ENCODE measurements at regions not wholly inside any gene's neighbourhood (a gene's known extent, or its start where the extent isn't known, plus 50 kb on each side); places are given as distances from the start of the nearest gene placed in this dataset.

DNA sequence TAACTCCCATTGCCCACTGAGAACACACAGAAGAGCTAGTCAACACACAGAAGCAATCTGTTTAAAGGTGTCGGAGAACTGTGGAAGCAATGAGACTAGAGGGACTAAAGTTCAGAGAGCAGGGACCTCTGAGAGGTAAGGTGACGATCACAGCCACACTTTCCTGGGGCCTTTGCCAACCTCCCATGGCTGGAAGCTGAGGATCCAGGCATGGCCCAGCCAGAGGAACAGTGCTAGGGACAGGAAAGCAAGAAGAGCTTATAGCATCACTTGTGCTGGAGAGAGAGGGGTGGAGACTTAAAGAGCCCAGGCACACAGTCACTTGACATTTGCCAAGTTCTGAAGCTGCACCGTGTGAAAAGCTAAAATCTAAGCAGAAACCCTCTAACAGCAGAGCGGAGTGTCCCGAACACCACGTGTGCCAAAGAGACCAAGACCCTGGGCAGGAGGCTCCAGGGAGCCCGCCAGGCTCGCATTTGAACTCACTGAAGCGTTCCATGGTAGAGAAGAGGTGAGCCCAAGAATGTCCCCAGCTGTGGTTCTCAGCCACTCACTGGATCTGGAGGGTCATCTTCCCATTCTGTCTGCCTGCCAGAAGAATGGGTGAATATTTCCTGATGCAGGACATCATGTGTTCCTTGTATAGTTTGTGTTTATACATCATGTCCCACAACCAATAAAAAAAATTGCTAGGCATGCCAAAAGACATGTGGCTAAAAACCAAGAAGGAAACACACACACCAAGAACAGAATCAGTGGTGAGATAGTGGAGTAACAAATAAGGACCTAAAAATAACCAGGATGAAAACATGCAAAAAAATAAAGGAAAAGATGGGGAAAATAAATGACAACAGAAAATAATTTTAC lies 174.0 kb upstream of the C14orf180 start:
- TF ChIP-seq, protein P1, sequence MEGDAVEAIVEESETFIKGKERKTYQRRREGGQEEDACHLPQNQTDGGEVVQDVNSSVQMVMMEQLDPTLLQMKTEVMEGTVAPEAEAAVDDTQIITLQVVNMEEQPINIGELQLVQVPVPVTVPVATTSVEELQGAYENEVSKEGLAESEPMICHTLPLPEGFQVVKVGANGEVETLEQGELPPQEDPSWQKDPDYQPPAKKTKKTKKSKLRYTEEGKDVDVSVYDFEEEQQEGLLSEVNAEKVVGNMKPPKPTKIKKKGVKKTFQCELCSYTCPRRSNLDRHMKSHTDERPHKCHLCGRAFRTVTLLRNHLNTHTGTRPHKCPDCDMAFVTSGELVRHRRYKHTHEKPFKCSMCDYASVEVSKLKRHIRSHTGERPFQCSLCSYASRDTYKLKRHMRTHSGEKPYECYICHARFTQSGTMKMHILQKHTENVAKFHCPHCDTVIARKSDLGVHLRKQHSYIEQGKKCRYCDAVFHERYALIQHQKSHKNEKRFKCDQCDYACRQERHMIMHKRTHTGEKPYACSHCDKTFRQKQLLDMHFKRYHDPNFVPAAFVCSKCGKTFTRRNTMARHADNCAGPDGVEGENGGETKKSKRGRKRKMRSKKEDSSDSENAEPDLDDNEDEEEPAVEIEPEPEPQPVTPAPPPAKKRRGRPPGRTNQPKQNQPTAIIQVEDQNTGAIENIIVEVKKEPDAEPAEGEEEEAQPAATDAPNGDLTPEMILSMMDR (IDR thresholded peaks at IDR 0.05) = no peak
- TF ChIP-seq SREBF2 (IDR thresholded peaks at IDR 0.05) = no peak
- no peak for TF ChIP-seq SMC3 (IDR thresholded peaks at IDR 0.05)
- TF ChIP-seq, protein P2, sequence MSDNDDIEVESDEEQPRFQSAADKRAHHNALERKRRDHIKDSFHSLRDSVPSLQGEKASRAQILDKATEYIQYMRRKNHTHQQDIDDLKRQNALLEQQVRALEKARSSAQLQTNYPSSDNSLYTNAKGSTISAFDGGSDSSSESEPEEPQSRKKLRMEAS (IDR thresholded peaks at IDR 0.05) = no peak
- TF ChIP-seq EP300 (IDR thresholded peaks at IDR 0.05) = no peak
- no peak for TF ChIP-seq RARB (CRISPR knock-in tag; IDR thresholded peaks at IDR 0.05)
- no peak for TF ChIP-seq HDAC2 (IDR thresholded peaks at IDR 0.05)
- TF ChIP-seq MYC (IDR thresholded peaks at IDR 0.05; ENCODE audit: borderline replicate concordance, low read length) = no peak
- no peak for TF ChIP-seq POLR2A (IDR thresholded peaks at IDR 0.05; ENCODE audit: low read length)
- TF ChIP-seq, protein P3, sequence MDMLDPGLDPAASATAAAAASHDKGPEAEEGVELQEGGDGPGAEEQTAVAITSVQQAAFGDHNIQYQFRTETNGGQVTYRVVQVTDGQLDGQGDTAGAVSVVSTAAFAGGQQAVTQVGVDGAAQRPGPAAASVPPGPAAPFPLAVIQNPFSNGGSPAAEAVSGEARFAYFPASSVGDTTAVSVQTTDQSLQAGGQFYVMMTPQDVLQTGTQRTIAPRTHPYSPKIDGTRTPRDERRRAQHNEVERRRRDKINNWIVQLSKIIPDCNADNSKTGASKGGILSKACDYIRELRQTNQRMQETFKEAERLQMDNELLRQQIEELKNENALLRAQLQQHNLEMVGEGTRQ (IDR thresholded peaks at IDR 0.05) = no peak
- no peak for TF ChIP-seq RAD21 (conservative IDR thresholded peaks at IDR 0.05 in 1 of 2, IDR thresholded peaks at IDR 0.05 in 1 of 2)
- TF ChIP-seq, protein P4, sequence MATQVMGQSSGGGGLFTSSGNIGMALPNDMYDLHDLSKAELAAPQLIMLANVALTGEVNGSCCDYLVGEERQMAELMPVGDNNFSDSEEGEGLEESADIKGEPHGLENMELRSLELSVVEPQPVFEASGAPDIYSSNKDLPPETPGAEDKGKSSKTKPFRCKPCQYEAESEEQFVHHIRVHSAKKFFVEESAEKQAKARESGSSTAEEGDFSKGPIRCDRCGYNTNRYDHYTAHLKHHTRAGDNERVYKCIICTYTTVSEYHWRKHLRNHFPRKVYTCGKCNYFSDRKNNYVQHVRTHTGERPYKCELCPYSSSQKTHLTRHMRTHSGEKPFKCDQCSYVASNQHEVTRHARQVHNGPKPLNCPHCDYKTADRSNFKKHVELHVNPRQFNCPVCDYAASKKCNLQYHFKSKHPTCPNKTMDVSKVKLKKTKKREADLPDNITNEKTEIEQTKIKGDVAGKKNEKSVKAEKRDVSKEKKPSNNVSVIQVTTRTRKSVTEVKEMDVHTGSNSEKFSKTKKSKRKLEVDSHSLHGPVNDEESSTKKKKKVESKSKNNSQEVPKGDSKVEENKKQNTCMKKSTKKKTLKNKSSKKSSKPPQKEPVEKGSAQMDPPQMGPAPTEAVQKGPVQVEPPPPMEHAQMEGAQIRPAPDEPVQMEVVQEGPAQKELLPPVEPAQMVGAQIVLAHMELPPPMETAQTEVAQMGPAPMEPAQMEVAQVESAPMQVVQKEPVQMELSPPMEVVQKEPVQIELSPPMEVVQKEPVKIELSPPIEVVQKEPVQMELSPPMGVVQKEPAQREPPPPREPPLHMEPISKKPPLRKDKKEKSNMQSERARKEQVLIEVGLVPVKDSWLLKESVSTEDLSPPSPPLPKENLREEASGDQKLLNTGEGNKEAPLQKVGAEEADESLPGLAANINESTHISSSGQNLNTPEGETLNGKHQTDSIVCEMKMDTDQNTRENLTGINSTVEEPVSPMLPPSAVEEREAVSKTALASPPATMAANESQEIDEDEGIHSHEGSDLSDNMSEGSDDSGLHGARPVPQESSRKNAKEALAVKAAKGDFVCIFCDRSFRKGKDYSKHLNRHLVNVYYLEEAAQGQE (IDR thresholded peaks at IDR 0.05) = no peak

All from A549 (cell line).